Heart right ventricle (tissue), 16 donors: ENCODE measurements at regions not wholly inside any gene's neighbourhood (a gene's known extent, or its start where the extent isn't known, plus 50 kb on each side); places are given as distances from the start of the nearest gene placed in this dataset.

Experiments used
- ATAC-seq, 8 donors: fragments of 200-7000 bp; cut with Tn5 transposase; one replicate each; pipeline ENCODE4 v1.9.1; 2020; ENCODE audit warnings: mild to moderate bottlenecking in 8 of 8, moderate library complexity in 8 of 8, moderate number of reproducible peaks in 1 of 8
- DNase-seq, 2 donors: peaks; one replicate each; pipeline ENCODE4 v3.0.0-alpha.2; 2020
- H3K27ac ChIP-seq, 10 donors: fragments of 200-600 bp; sonication (generic) in 2 of 10; one replicate each; pipeline versions ENCODE4 v1.5.0 to v1.8.0; 2020 to 2022; ENCODE audit warnings: mild to moderate bottlenecking in 3 of 10
- H3K27me3 ChIP-seq, 7 donors: fragments of 200-600 bp; one replicate each; pipeline ENCODE4 v1.8.0; 2021 to 2022; ENCODE audit warnings: mild to moderate bottlenecking in 2 of 7
- H3K36me3 ChIP-seq, 9 donors: fragments of 200-600 bp; sonication (generic) in 1 of 9; one replicate each; pipeline versions ENCODE4 v1.5.0 to v1.8.0; 2020 to 2022; ENCODE audit warnings: mild to moderate bottlenecking in 2 of 9
- H3K4me1 ChIP-seq, 9 donors: fragments of 200-600 bp; sonication (generic) in 1 of 9; one replicate each; pipeline versions ENCODE4 v1.5.0 to v1.8.0; 2020 to 2022; ENCODE audit warnings: mild to moderate bottlenecking in 4 of 9
- H3K4me3 ChIP-seq, 10 donors: fragments of 200-600 bp; sonication (generic) in 2 of 10; one replicate each; pipeline versions ENCODE4 v1.5.0 to v1.8.0; 2020 to 2022; ENCODE audit warnings: mild to moderate bottlenecking in 7 of 10, moderate library complexity in 2 of 10
- H3K9me3 ChIP-seq, 11 donors: fragments of 200-600 bp in 10 of 11; sonication (generic) in 2 of 11; one replicate each; pipeline versions ENCODE4 v1.5.0 to v1.8.0; 2013 to 2022; ENCODE audit warnings: mild to moderate bottlenecking in 2 of 11, control low read depth in 1 of 11, moderate library complexity in 1 of 11
- CTCF ChIP-seq, 9 donors: fragments of 200-600 bp; sonication (generic) in 2 of 9; IDR thresholded peaks; one replicate each; pipeline versions ENCODE4 v1.5.0 to v1.8.0; 2021 to 2022; ENCODE audit warnings: antibody characterized with exemption in 9 of 9, mild to moderate bottlenecking in 5 of 9, moderate library complexity in 1 of 9
- WGBS, 2 donors: extraction: QIAGEN DNeasy Blood & Tissue Kit; methylation state at CpG; one replicate each; pipeline ENCODE4 v1.1.7; 2013; ENCODE audit warnings: inconsistent platforms in 1 of 2; 5-methylcytosine and 5-hydroxymethylcytosine counted together
- intact Hi-C, 10 donors: fragments of 100-400 bp; cut with DNase I; formaldehyde crosslinking; loops; one replicate each; pipeline versions ENCODE4 v1.11.1 to v1.14.2; 2022
- donor health status: Arrhythmogenic right ventricular cardiomyopathy.
- donor health status: ischemic (EF 13 %, LVEDD 7.1; RV severe dilation, severe dysfunction).
- donor health status: healthy with polysubstance abuse.
- donor health status: DM: no; HTN: yes; CAD: no.
- donor health status: DM: no; HTN: no; CAD: no.
- donor health status: ischemic (EF 25% LVEDD 6.9; RV normal size, moderate dysfunction).
- donor health status: ischemic (EF 25% LVEDD 5.7; RV mildly dilated, moderate dysfunction).
- donor health status: healthy.
- donor health status: DM: yes; HTN: yes; CAD: no.
- donor health status: Ischemic cardiomyopathy.
- donor health status: ischemic (EF 35%, LVEDD 5.7; RV mildly dilated, moderate dysfunction).
- donor health status: nonischemic (EF 11% LVEDD 7.7; RV severe dilation, severe dysfunction).
- donor health status: DM: yes; HTN: yes; CAD: no.
- donor health status: PGD.
- donor health status: ischemic (EF 29% LVEDD 5.4; RV normal size, mild dysfunction).
- donor health status: nonischemic (EF 23%, LVEDD 6.1; RV moderate dilation, normal function).

- no peak overlapping the region for H3K4me3 ChIP-seq
- WGBS, 2 donors: 65 to 66% methylated on average over 11 of the region's 11 CpGs
Observed at GRCh38 chr6:22149501-22150367, 147.1 kb downstream of the PRL start.

GRCh38 chr6:22150368-22151035 lies 146.3 kb downstream of the PRL start:
- Histone ChIP-seq H3K27me3 (no peaks in the 10 kb centered on the region), H3K4me1 (peaks cover 16 to 55% (median 46%) of the 10 kb centered on the region in 9 donors), H3K4me3 (no peak overlapping the region), H3K27ac (peak overlapping the region in 1 of 10 donors; percentile 9), H3K9me3 (no peaks in the 10 kb centered on the region), H3K36me3 (no peaks in the 10 kb centered on the region)
- no peak for ATAC-seq
- intact Hi-C loops: no loop called here
- TF ChIP-seq CTCF (IDR thresholded peaks at IDR 0.05): no peak
- no peak for DNase-seq

More at GRCh38 chr6:22149501-22150367, 147.1 kb downstream of the PRL start:
- peaks cover 16 to 62% (median 51%) of the 10 kb centered on the region in 9 donors for H3K4me1 ChIP-seq
- H3K36me3 ChIP-seq: no peaks in the 10 kb centered on the region
- H3K9me3 ChIP-seq: no peaks in the 10 kb centered on the region
- ATAC-seq: peak in 7 of 8 donors; percentile 60 to 86 (median 68)
- no peaks in the 10 kb centered on the region for H3K27me3 ChIP-seq
- H3K27ac ChIP-seq: peak overlapping the region in 2 of 10 donors; percentile 9 to 66
- peak in 1 of 2 donors; percentile 24 for DNase-seq
- TF ChIP-seq CTCF (IDR thresholded peaks at IDR 0.05): no peak
- intact Hi-C loops: loop anchor here in 8 of 10 donors (5.0 to 10.0 kb wide), 3 partner anchors 305 to 555 kb away; partner anchors contain the start of gene SOX4 (in 4 of the 8)

DNA sequence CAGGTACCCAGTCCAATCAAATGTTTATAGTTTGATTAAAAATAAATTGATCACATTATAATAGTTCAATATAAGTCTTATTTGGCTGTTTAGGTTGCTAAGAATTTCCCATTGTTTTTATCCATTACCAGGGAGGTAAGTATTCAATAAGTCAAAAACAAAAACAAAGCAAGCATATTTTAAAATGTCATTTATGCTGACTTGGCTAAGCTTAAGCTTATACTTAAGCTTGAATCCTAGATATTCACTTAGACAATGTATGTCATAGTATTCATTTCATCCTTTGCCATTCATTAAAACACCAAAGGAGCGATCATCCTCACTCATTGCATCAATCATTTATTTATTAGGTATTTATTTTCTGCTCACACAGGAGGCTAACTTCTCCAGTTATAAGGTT lies 144.9 kb downstream of the PRL start:
- no peak for ATAC-seq
- Histone ChIP-seq H3K4me1 (peaks cover 13 to 41% (median 36%) of the 10 kb centered on the region in 9 donors), H3K4me3 (no peak overlapping the region), H3K9me3 (no peaks in the 10 kb centered on the region), H3K27me3 (no peaks in the 10 kb centered on the region), H3K27ac (no peak overlapping the region), H3K36me3 (no peaks in the 10 kb centered on the region)
- intact Hi-C loops: no loop called here
- DNase-seq: no peak
- TF ChIP-seq CTCF (IDR thresholded peaks at IDR 0.05): no peak
- 98 to 100% methylated on average over 1 of the region's 1 CpG for WGBS, 2 donors

- Histone ChIP-seq H3K4me1 (peaks cover 8 to 32% (median 26%) of the 10 kb centered on the region in 9 donors), H3K27me3 (no peaks in the 10 kb centered on the region), H3K27ac (no peak overlapping the region), H3K9me3 (no peaks in the 10 kb centered on the region), H3K4me3 (no peak overlapping the region), H3K36me3 (no peaks in the 10 kb centered on the region)
- intact Hi-C loops: no loop called here
- ATAC-seq (no peak), DNase-seq (no peak)
- TF ChIP-seq CTCF (IDR thresholded peaks at IDR 0.05): no peak
Observed at GRCh38 chr6:22152841-22153240, 144.0 kb downstream of the PRL start.
